Stimulated activated naive B cell treated with anti-CD40 and anti-IgM and Interleukin-4, amounts not matched to agents 10 μg/mL and 1 μg/mL and 100 μg/mL, for 72 hours (primary cell): ENCODE measurements at regions not wholly inside any gene's neighbourhood (a gene's known extent, or its start where the extent isn't known, plus 50 kb on each side); places are given as distances from the start of the nearest gene placed in this dataset.
"Not testable (repeated sequence)": the region's sequence is repeated elsewhere in the genome, so short reads cannot be mapped to it uniquely, and the experiment has no call there.

Experiments
- ATAC-seq, 2 donors: fragments of 150-1000 bp; cut with Tn5 transposase; replicated peaks; 2 replicates each; pipeline ENCODE4 v1.10.0; 2021; ENCODE audit warnings: moderate library complexity in 1 of 2
- DNase-seq: peaks from one replicate; pipeline ENCODE4 v3.0.0; 2021
- H3K27ac Mint-ChIP-seq: one replicate; pipeline ENCODE4 v1.8.0; 2022; ENCODE audit warnings: mild to moderate bottlenecking, mixed read lengths
- H3K27me3 Mint-ChIP-seq, 2 donors: one replicate each; pipeline ENCODE4 v1.8.0; 2022; ENCODE audit warnings: mixed read lengths in 2 of 2
- H3K36me3 Mint-ChIP-seq, 2 donors: one replicate each; pipeline ENCODE4 v1.8.0; 2022; ENCODE audit warnings: mixed read lengths in 2 of 2, mild to moderate bottlenecking in 1 of 2
- H3K4me1 Mint-ChIP-seq, 2 donors: one replicate each; pipeline ENCODE4 v1.8.0; 2022; ENCODE audit warnings: mixed read lengths in 2 of 2, mild to moderate bottlenecking in 1 of 2
- H3K4me3 Mint-ChIP-seq, 2 donors: one replicate each; pipeline ENCODE4 v1.8.0; 2022; ENCODE audit warnings: mild to moderate bottlenecking in 2 of 2, mixed read lengths in 2 of 2, moderate library complexity in 1 of 2
- H3K9me3 Mint-ChIP-seq, 2 donors: one replicate each; pipeline ENCODE4 v1.8.0; 2022; ENCODE audit warnings: mixed read lengths in 2 of 2, mild to moderate bottlenecking in 1 of 2

- Mint-ChIP-seq H3K4me3 (no peak overlapping the region), H3K36me3 (no peaks in the 10 kb centered on the region), H3K27ac (no peak overlapping the region), H3K27me3 (no peaks in the 10 kb centered on the region), H3K9me3 (peaks cover 0 to 2% of the 10 kb centered on the region in 2 donors), H3K4me1 (no peaks in the 10 kb centered on the region)
- ATAC-seq (no peak), DNase-seq (no peak)
These were observed 97.1 kb downstream of the PLPPR4 start for GRCh38 chr1:99361406-99361805.

GRCh38 chr1:99363531-99363930 lies 99.2 kb downstream of the PLPPR4 start:
- Mint-ChIP-seq H3K27ac (no peak overlapping the region), H3K4me1 (no peaks in the 10 kb centered on the region), H3K9me3 (peaks cover 0 to 2% of the 10 kb centered on the region in 2 donors), H3K36me3 (no peaks in the 10 kb centered on the region), H3K27me3 (no peaks in the 10 kb centered on the region), H3K4me3 (no peak overlapping the region)
- no peak for DNase-seq
- ATAC-seq = no peak

GRCh38 chr1:99365141-99365540 lies 100.8 kb downstream of the PLPPR4 start:
- Mint-ChIP-seq H3K27ac (no peak overlapping the region), H3K4me3 (no peak overlapping the region), H3K27me3 (no peaks in the 10 kb centered on the region), H3K36me3 (no peaks in the 10 kb centered on the region), H3K4me1 (no peaks in the 10 kb centered on the region), H3K9me3 (peaks cover 2 to 6% of the 10 kb centered on the region in 2 donors)
- no peak for ATAC-seq
- DNase-seq = no peak

GRCh38 chr1:99365545-99365944 lies 101.3 kb downstream of the PLPPR4 start:
- no peaks in the 10 kb centered on the region for H3K27me3 Mint-ChIP-seq
- ATAC-seq (no peak), DNase-seq (no peak)
- H3K4me1 Mint-ChIP-seq = no peaks in the 10 kb centered on the region
- H3K36me3 Mint-ChIP-seq = no peaks in the 10 kb centered on the region
- no peak overlapping the region for H3K27ac Mint-ChIP-seq
- no peak overlapping the region for H3K4me3 Mint-ChIP-seq
- H3K9me3 Mint-ChIP-seq = peaks cover 2 to 6% of the 10 kb centered on the region in 2 donors

GRCh38 chr1:99369154-99369553 lies 104.9 kb downstream of the PLPPR4 start:
- no peak overlapping the region for H3K4me3 Mint-ChIP-seq
- H3K9me3 Mint-ChIP-seq = peaks cover 0 to 6% of the 10 kb centered on the region in 2 donors
- H3K36me3 Mint-ChIP-seq = no peaks in the 10 kb centered on the region
- H3K27ac Mint-ChIP-seq = no peak overlapping the region
- H3K27me3 Mint-ChIP-seq = no peaks in the 10 kb centered on the region
- ATAC-seq (no peak), DNase-seq (no peak)
- no peaks in the 10 kb centered on the region for H3K4me1 Mint-ChIP-seq

- DNase-seq (no peak), ATAC-seq (no peak)
- H3K4me3 Mint-ChIP-seq = no peak overlapping the region
- H3K27ac Mint-ChIP-seq = no peak overlapping the region
- H3K9me3 Mint-ChIP-seq = peaks cover 0 to 6% of the 10 kb centered on the region in 2 donors
- H3K27me3 Mint-ChIP-seq = no peaks in the 10 kb centered on the region
- no peaks in the 10 kb centered on the region for H3K36me3 Mint-ChIP-seq
- no peaks in the 10 kb centered on the region for H3K4me1 Mint-ChIP-seq
These were observed 106.2 kb downstream of the PLPPR4 start for GRCh38 chr1:99370476-99370875.

- Mint-ChIP-seq H3K9me3 (peaks cover 0 to 6% of the 10 kb centered on the region in 2 donors), H3K4me3 (no peak overlapping the region), H3K27me3 (no peaks in the 10 kb centered on the region), H3K27ac (no peak overlapping the region), H3K36me3 (no peaks in the 10 kb centered on the region), H3K4me1 (no peaks in the 10 kb centered on the region)
- DNase-seq = no peak
- ATAC-seq = no peak
These were observed 107.1 kb downstream of the PLPPR4 start for GRCh38 chr1:99371413-99371812.

- H3K4me3 Mint-ChIP-seq = no peak overlapping the region
- H3K36me3 Mint-ChIP-seq = no peaks in the 10 kb centered on the region
- DNase-seq (no peak), ATAC-seq (no peak)
- H3K4me1 Mint-ChIP-seq = no peaks in the 10 kb centered on the region
- H3K27me3 Mint-ChIP-seq = no peaks in the 10 kb centered on the region
- H3K9me3 Mint-ChIP-seq = peaks cover 0 to 1% of the 10 kb centered on the region in 2 donors
- no peak overlapping the region for H3K27ac Mint-ChIP-seq
These were observed 109.8 kb downstream of the PLPPR4 start for GRCh38 chr1:99374109-99374508.

- DNase-seq, H3K4me1 Mint-ChIP-seq, H3K36me3 Mint-ChIP-seq, H3K27me3 Mint-ChIP-seq, ATAC-seq, H3K27ac Mint-ChIP-seq, H3K4me3 Mint-ChIP-seq, H3K9me3 Mint-ChIP-seq: not testable (repeated sequence)
These were observed 110.4 kb downstream of the PLPPR4 start for GRCh38 chr1:99374693-99375092.

GRCh38 chr1:99384021-99384420 lies 119.7 kb downstream of the PLPPR4 start:
- Mint-ChIP-seq H3K4me1 (no peaks in the 10 kb centered on the region), H3K27me3 (no peaks in the 10 kb centered on the region), H3K9me3 (peaks cover 5% of the 10 kb centered on the region in 2 donors), H3K4me3 (no peak overlapping the region), H3K36me3 (no peaks in the 10 kb centered on the region), H3K27ac (no peak overlapping the region)
- ATAC-seq (no peak), DNase-seq (no peak)

- ATAC-seq (no peak), DNase-seq (no peak)
- Mint-ChIP-seq H3K27ac (no peak overlapping the region), H3K27me3 (no peaks in the 10 kb centered on the region), H3K9me3 (peaks cover 0 to 5% of the 10 kb centered on the region in 2 donors), H3K4me3 (no peak overlapping the region), H3K36me3 (no peaks in the 10 kb centered on the region), H3K4me1 (no peaks in the 10 kb centered on the region)
These were observed 121.6 kb downstream of the PLPPR4 start for GRCh38 chr1:99385852-99386251.

GRCh38 chr1:99396389-99396788 lies 132.1 kb downstream of the PLPPR4 start:
- Mint-ChIP-seq H3K36me3 (no peaks in the 10 kb centered on the region), H3K27me3 (no peaks in the 10 kb centered on the region), H3K9me3 (no peaks in the 10 kb centered on the region), H3K4me3 (no peak overlapping the region), H3K27ac (no peak overlapping the region), H3K4me1 (no peaks in the 10 kb centered on the region)
- no peak for ATAC-seq
- no peak for DNase-seq

- no peak for DNase-seq
- peaks cover 0 to 1% of the 10 kb centered on the region in 2 donors for H3K9me3 Mint-ChIP-seq
- no peak overlapping the region for H3K4me3 Mint-ChIP-seq
- no peaks in the 10 kb centered on the region for H3K4me1 Mint-ChIP-seq
- H3K27me3 Mint-ChIP-seq = no peaks in the 10 kb centered on the region
- no peak overlapping the region for H3K27ac Mint-ChIP-seq
- no peak for ATAC-seq
- H3K36me3 Mint-ChIP-seq = no peaks in the 10 kb centered on the region
These were observed 132.7 kb downstream of the PLPPR4 start for GRCh38 chr1:99397029-99397428.

GRCh38 chr1:99397863-99398262 lies 133.6 kb downstream of the PLPPR4 start:
- Mint-ChIP-seq H3K4me3 (no peak overlapping the region), H3K27me3 (no peaks in the 10 kb centered on the region), H3K36me3 (no peaks in the 10 kb centered on the region), H3K9me3 (peaks cover 0 to 1% of the 10 kb centered on the region in 2 donors), H3K27ac (no peak overlapping the region), H3K4me1 (no peaks in the 10 kb centered on the region)
- ATAC-seq = no peak
- DNase-seq = no peak

- H3K27me3 Mint-ChIP-seq, DNase-seq, H3K9me3 Mint-ChIP-seq, ATAC-seq, H3K36me3 Mint-ChIP-seq, H3K27ac Mint-ChIP-seq, H3K4me3 Mint-ChIP-seq, H3K4me1 Mint-ChIP-seq: not testable (repeated sequence)
These were observed 137.3 kb downstream of the PLPPR4 start for GRCh38 chr1:99401556-99401955.

- not testable (repeated sequence) for ATAC-seq, H3K4me3 Mint-ChIP-seq, H3K36me3 Mint-ChIP-seq, H3K27ac Mint-ChIP-seq, DNase-seq, H3K27me3 Mint-ChIP-seq, H3K9me3 Mint-ChIP-seq, H3K4me1 Mint-ChIP-seq
These were observed 140.1 kb downstream of the PLPPR4 start for GRCh38 chr1:99404399-99404798.
